Loucy (cell line): ENCODE measurements at regions not wholly inside any gene's neighbourhood (a gene's known extent, or its start where the extent isn't known, plus 50 kb on each side); places are given as distances from the start of the nearest gene placed in this dataset.

Source experiments
- CTCF ChIP-seq: fragments of 200-600 bp; sonication (generic); conservative IDR thresholded peaks from 2 replicates; pipeline ENCODE4 v1.5.1; 2014; ENCODE audit warnings: mild to moderate bottlenecking, antibody characterized with exemption, low read length
- EZH2phosphoT487 ChIP-seq: fragments of 200-600 bp; IDR thresholded peaks from 2 replicates; pipeline ENCODE4 v1.6.1; 2018; ENCODE audit warnings: antibody characterized with exemption, mild to moderate bottlenecking, moderate library complexity, borderline replicate concordance

GRCh38 chr3:187858041-187858440, 112.8 kb upstream of the BCL6 start:
- TF ChIP-seq CTCF = no peak
- TF ChIP-seq EZH2phosphoT487 = no peak
